K562 (cell line): ENCODE measurements at regions not wholly inside any gene's neighbourhood (a gene's known extent, or its start where the extent isn't known, plus 50 kb on each side); places are given as distances from the start of the nearest gene placed in this dataset.

ENCODE experiments used
- TF ChIP-seq, protein P1 (sequence below): fragments of 200-600 bp; sonication (generic); IDR thresholded peaks from one replicate; pipeline ENCODE4 v1.6.1; 2012; ENCODE audit warnings: mild to moderate bottlenecking, low read depth, low read length, inconsistent platforms

DNA sequence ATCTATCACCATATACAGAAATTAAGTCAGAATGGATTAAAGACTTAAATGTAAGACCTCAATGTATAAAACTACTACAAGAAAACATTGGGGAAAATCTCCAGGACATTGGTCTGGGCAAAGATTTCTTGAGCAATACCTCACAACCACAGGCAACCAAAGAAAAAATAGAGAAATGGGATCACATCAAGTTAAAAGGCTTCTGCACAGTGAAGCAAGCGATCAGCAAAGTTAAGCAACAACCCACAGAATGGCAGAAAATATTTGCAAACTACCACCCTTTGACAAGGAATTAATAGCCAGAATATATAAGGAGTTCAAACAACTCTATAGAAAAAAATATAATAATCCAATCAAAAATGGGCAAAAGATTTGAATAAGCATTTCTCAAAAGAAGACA, 236.9 kb upstream of the EMCN start (continued):
- TF ChIP-seq, protein P1, sequence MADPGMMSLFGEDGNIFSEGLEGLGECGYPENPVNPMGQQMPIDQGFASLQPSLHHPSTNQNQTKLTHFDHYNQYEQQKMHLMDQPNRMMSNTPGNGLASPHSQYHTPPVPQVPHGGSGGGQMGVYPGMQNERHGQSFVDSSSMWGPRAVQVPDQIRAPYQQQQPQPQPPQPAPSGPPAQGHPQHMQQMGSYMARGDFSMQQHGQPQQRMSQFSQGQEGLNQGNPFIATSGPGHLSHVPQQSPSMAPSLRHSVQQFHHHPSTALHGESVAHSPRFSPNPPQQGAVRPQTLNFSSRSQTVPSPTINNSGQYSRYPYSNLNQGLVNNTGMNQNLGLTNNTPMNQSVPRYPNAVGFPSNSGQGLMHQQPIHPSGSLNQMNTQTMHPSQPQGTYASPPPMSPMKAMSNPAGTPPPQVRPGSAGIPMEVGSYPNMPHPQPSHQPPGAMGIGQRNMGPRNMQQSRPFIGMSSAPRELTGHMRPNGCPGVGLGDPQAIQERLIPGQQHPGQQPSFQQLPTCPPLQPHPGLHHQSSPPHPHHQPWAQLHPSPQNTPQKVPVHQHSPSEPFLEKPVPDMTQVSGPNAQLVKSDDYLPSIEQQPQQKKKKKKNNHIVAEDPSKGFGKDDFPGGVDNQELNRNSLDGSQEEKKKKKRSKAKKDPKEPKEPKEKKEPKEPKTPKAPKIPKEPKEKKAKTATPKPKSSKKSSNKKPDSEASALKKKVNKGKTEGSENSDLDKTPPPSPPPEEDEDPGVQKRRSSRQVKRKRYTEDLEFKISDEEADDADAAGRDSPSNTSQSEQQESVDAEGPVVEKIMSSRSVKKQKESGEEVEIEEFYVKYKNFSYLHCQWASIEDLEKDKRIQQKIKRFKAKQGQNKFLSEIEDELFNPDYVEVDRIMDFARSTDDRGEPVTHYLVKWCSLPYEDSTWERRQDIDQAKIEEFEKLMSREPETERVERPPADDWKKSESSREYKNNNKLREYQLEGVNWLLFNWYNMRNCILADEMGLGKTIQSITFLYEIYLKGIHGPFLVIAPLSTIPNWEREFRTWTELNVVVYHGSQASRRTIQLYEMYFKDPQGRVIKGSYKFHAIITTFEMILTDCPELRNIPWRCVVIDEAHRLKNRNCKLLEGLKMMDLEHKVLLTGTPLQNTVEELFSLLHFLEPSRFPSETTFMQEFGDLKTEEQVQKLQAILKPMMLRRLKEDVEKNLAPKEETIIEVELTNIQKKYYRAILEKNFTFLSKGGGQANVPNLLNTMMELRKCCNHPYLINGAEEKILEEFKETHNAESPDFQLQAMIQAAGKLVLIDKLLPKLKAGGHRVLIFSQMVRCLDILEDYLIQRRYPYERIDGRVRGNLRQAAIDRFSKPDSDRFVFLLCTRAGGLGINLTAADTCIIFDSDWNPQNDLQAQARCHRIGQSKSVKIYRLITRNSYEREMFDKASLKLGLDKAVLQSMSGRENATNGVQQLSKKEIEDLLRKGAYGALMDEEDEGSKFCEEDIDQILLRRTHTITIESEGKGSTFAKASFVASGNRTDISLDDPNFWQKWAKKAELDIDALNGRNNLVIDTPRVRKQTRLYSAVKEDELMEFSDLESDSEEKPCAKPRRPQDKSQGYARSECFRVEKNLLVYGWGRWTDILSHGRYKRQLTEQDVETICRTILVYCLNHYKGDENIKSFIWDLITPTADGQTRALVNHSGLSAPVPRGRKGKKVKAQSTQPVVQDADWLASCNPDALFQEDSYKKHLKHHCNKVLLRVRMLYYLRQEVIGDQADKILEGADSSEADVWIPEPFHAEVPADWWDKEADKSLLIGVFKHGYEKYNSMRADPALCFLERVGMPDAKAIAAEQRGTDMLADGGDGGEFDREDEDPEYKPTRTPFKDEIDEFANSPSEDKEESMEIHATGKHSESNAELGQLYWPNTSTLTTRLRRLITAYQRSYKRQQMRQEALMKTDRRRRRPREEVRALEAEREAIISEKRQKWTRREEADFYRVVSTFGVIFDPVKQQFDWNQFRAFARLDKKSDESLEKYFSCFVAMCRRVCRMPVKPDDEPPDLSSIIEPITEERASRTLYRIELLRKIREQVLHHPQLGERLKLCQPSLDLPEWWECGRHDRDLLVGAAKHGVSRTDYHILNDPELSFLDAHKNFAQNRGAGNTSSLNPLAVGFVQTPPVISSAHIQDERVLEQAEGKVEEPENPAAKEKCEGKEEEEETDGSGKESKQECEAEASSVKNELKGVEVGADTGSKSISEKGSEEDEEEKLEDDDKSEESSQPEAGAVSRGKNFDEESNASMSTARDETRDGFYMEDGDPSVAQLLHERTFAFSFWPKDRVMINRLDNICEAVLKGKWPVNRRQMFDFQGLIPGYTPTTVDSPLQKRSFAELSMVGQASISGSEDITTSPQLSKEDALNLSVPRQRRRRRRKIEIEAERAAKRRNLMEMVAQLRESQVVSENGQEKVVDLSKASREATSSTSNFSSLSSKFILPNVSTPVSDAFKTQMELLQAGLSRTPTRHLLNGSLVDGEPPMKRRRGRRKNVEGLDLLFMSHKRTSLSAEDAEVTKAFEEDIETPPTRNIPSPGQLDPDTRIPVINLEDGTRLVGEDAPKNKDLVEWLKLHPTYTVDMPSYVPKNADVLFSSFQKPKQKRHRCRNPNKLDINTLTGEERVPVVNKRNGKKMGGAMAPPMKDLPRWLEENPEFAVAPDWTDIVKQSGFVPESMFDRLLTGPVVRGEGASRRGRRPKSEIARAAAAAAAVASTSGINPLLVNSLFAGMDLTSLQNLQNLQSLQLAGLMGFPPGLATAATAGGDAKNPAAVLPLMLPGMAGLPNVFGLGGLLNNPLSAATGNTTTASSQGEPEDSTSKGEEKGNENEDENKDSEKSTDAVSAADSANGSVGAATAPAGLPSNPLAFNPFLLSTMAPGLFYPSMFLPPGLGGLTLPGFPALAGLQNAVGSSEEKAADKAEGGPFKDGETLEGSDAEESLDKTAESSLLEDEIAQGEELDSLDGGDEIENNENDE = no peak
- TF ChIP-seq, all 486 proteins: peak for 0
